Fibroblast of skin of abdomen (primary cell): ENCODE measurements at regions not wholly inside any gene's neighbourhood (a gene's known extent, or its start where the extent isn't known, plus 50 kb on each side); places are given as distances from the start of the nearest gene placed in this dataset.

Experiments
- DNase-seq: peaks from one replicate; pipeline ENCODE4 v3.0.0-alpha.2; 2013

GRCh38 chr1:216807696-216808095, 84.5 kb upstream of the ESRRG start:
- DNase-seq: peak; percentile 11

- no peak for DNase-seq
Measured at GRCh38 chr1:216805953-216806352, 82.7 kb upstream of the ESRRG start.

GRCh38 chr1:216805233-216805632, 82.0 kb upstream of the ESRRG start:
- no peak for DNase-seq

- DNase-seq: no peak
Measured at GRCh38 chr1:216804111-216804510, 80.9 kb upstream of the ESRRG start.

- DNase-seq: no peak
Measured at GRCh38 chr1:216794586-216794985, 71.4 kb upstream of the ESRRG start.

GRCh38 chr1:216793973-216794372, 70.7 kb upstream of the ESRRG start:
- no peak for DNase-seq

GRCh38 chr1:216793303-216793702, 70.1 kb upstream of the ESRRG start:
- no peak for DNase-seq

GRCh38 chr1:216788671-216789070, 65.4 kb upstream of the ESRRG start:
- DNase-seq: no peak

- no peak for DNase-seq
Measured at GRCh38 chr1:216785737-216786136, 62.5 kb upstream of the ESRRG start.

- DNase-seq: no peak
Measured at GRCh38 chr1:216785221-216785620, 62.0 kb upstream of the ESRRG start.

- no peak for DNase-seq
Measured at GRCh38 chr1:216779686-216780085, 56.5 kb upstream of the ESRRG start.

- no peak for DNase-seq
Measured at GRCh38 chr1:216778737-216779136, 55.5 kb upstream of the ESRRG start.

- DNase-seq: no peak
Measured at GRCh38 chr1:216777148-216777547, 53.9 kb upstream of the ESRRG start.
